ENCODE measurements at regions not wholly inside any gene's neighbourhood (a gene's known extent, or its start where the extent isn't known, plus 50 kb on each side); places are given as distances from the start of the nearest gene placed in this dataset.
A peak's percentile ranks its signal among the peaks of the same experiment; 100 is the strongest.

- no peak for TF ChIP-seq CTCF (IDR thresholded peaks at IDR 0.05; ENCODE audit: insufficient read depth, low read length, severe bottlenecking)
- peak; percentile 1 for DNase-seq (ENCODE audit: low read depth)
- Histone ChIP-seq H3K4me3 (ENCODE audit: low read depth, low read length) (no peak overlapping the region), H3K36me3 (ENCODE audit: control insufficient read depth, insufficient read depth, low read length) (no peaks in the 10 kb centered on the region), H3K27me3 (ENCODE audit: control insufficient read depth, insufficient read depth, low read length) (no peaks in the 10 kb centered on the region)
- FAIRE-seq, result no peak
These were observed 343.0 kb upstream of the SGCD start for GRCh38 chr5:155983954-155984353.

- Histone ChIP-seq H3K4me3 (ENCODE audit: low read depth, low read length) (no peak overlapping the region), H3K27me3 (ENCODE audit: control insufficient read depth, insufficient read depth, low read length) (no peaks in the 10 kb centered on the region), H3K36me3 (ENCODE audit: control insufficient read depth, insufficient read depth, low read length) (no peaks in the 10 kb centered on the region)
- TF ChIP-seq CTCF (IDR thresholded peaks at IDR 0.05; ENCODE audit: insufficient read depth, low read length, severe bottlenecking), result no peak
- DNase-seq (ENCODE audit: low read depth) (no peak), FAIRE-seq (no peak)
These were observed 339.6 kb upstream of the SGCD start for GRCh38 chr5:155987265-155987810.

GRCh38 chr5:155989879-155990278 lies 337.1 kb upstream of the SGCD start:
- DNase-seq (ENCODE audit: low read depth), result no peak
- no peak for TF ChIP-seq CTCF (IDR thresholded peaks at IDR 0.05; ENCODE audit: insufficient read depth, low read length, severe bottlenecking)
- Histone ChIP-seq H3K36me3 (ENCODE audit: control insufficient read depth, insufficient read depth, low read length) (no peaks in the 10 kb centered on the region), H3K4me3 (ENCODE audit: low read depth, low read length) (no peak overlapping the region), H3K27me3 (ENCODE audit: control insufficient read depth, insufficient read depth, low read length) (no peaks in the 10 kb centered on the region)
- FAIRE-seq, result no peak

- no peaks in the 10 kb centered on the region for H3K36me3 ChIP-seq (ENCODE audit: control insufficient read depth, insufficient read depth, low read length)
- no peak for FAIRE-seq
- no peak for DNase-seq (ENCODE audit: low read depth)
These were observed 330.8 kb upstream of the SGCD start for GRCh38 chr5:155996123-155996522.

GRCh38 chr5:155998257-155998656 lies 328.7 kb upstream of the SGCD start:
- no peaks in the 10 kb centered on the region for H3K36me3 ChIP-seq (ENCODE audit: control insufficient read depth, insufficient read depth, low read length)
- no peak overlapping the region for H3K4me3 ChIP-seq (ENCODE audit: low read depth, low read length)
- no peaks in the 10 kb centered on the region for H3K27me3 ChIP-seq (ENCODE audit: control insufficient read depth, insufficient read depth, low read length)
- no peak for TF ChIP-seq CTCF (IDR thresholded peaks at IDR 0.05; ENCODE audit: insufficient read depth, low read length, severe bottlenecking)
- FAIRE-seq (no peak), DNase-seq (ENCODE audit: low read depth) (no peak)

More at GRCh38 chr5:155996123-155996522, 330.8 kb upstream of the SGCD start:
- Histone ChIP-seq H3K27me3 (ENCODE audit: control insufficient read depth, insufficient read depth, low read length) (no peaks in the 10 kb centered on the region), H3K4me3 (ENCODE audit: low read depth, low read length) (no peak overlapping the region)
- no peak for TF ChIP-seq CTCF (IDR thresholded peaks at IDR 0.05; ENCODE audit: insufficient read depth, low read length, severe bottlenecking)

- H3K27me3 ChIP-seq (ENCODE audit: control insufficient read depth, insufficient read depth, low read length), result no peaks in the 10 kb centered on the region
- TF ChIP-seq CTCF (IDR thresholded peaks at IDR 0.05; ENCODE audit: insufficient read depth, low read length, severe bottlenecking), result no peak
- no peak for FAIRE-seq
- no peak for DNase-seq (ENCODE audit: low read depth)
- no peaks in the 10 kb centered on the region for H3K36me3 ChIP-seq (ENCODE audit: control insufficient read depth, insufficient read depth, low read length)
- H3K4me3 ChIP-seq (ENCODE audit: low read depth, low read length), result no peak overlapping the region
These were observed 326.8 kb upstream of the SGCD start for GRCh38 chr5:156000115-156000514.

All from bronchial epithelial cell (primary cell).